GM10266 (cell line): ENCODE measurements at regions not wholly inside any gene's neighbourhood (a gene's known extent, or its start where the extent isn't known, plus 50 kb on each side); places are given as distances from the start of the nearest gene placed in this dataset.

ENCODE experiments used
- DNase-seq: peaks from one replicate; pipeline ENCODE4 v3.0.0; 2012; ENCODE audit errors: extremely low spot score
- TF ChIP-seq, protein P1 (sequence below): IDR thresholded peaks from 2 replicates; pipeline ENCODE4 v1.5.1; 2012; ENCODE audit warnings: mild to moderate bottlenecking, low read depth; ENCODE audit not compliant: control insufficient read depth, insufficient read depth; ENCODE audit errors: missing control alignments

DNA sequence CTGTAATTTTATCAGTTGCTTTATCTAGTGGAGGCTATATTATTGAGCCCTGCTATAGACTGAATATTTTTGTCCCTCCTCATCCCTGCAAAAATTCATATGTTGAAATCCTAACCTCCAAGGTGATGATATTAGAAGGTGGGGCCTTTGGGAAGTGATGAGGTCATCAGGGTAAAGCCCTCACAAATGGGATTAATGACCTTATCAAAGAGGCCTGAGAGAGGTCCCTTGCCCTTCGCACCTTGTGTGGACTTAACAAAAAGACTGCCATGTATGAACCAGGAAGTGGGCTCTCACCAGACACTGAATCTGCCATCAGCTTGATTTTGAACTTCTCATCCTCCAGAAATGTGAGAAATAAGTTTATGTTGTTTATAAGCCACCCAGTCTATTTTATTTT is 381.4 kb upstream of the ONECUT1 start:
- TF ChIP-seq, protein P1, sequence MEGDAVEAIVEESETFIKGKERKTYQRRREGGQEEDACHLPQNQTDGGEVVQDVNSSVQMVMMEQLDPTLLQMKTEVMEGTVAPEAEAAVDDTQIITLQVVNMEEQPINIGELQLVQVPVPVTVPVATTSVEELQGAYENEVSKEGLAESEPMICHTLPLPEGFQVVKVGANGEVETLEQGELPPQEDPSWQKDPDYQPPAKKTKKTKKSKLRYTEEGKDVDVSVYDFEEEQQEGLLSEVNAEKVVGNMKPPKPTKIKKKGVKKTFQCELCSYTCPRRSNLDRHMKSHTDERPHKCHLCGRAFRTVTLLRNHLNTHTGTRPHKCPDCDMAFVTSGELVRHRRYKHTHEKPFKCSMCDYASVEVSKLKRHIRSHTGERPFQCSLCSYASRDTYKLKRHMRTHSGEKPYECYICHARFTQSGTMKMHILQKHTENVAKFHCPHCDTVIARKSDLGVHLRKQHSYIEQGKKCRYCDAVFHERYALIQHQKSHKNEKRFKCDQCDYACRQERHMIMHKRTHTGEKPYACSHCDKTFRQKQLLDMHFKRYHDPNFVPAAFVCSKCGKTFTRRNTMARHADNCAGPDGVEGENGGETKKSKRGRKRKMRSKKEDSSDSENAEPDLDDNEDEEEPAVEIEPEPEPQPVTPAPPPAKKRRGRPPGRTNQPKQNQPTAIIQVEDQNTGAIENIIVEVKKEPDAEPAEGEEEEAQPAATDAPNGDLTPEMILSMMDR: no peak
- DNase-seq: no peak

DNA sequence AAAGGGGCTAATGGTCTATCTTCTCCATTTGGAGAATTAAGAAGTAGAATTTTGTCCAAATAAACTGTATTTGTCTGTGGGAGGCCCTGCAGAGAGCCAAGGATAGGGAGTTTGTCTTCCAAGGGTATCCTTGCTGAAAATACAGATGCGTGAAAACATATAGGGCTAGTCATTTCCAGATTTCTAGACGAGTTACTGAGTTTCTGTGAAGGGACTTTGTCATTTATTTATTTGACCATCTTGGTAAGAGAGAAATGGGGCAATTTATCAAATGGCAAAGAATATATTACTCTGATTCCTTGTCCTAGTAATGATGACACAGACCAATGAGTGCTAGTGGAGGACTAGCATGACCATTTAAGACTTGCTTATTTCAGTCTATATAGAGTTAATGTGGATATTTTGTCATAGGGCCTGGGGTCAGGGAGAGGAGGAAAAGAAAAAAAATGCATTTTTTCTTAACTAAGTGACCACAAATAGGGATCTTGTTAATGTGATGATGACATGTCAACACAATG is 376.6 kb upstream of the ONECUT1 start:
- DNase-seq: no peak
- TF ChIP-seq, protein P1: no peak

DNA sequence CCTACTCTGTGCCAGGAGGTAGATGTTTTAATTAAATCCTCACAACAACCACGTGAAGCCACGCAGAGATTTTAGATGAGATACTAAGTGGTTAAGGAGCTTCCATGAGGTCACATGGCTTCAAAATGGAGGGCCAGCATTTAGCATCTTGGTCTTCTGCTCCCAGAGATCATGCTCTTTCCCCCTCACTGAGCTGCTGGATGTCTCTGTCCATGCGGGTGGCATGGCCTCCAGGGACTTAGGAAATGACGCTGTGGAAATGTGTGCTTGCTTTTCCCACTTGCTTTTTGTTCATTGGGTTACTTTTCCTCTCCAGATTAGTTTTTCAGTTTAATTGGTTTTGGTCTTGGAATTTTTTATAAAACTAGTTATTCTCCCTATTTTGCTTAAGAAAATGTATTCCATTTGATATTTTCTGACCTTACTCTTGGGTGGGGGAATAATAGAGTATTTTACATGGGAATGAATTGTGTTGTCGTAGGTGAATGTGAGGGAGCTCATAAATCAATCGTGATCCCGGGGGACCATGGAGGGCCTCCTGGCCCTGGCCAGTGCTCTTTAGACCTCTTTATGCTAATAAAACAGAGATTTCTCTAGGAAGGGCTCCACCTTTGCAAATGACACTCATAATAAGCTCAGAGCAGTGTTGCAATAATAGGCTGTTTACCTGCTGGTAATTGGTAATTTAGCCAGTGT is 376.0 kb upstream of the ONECUT1 start:
- no peak for DNase-seq
- TF ChIP-seq, protein P1: no peak

DNA sequence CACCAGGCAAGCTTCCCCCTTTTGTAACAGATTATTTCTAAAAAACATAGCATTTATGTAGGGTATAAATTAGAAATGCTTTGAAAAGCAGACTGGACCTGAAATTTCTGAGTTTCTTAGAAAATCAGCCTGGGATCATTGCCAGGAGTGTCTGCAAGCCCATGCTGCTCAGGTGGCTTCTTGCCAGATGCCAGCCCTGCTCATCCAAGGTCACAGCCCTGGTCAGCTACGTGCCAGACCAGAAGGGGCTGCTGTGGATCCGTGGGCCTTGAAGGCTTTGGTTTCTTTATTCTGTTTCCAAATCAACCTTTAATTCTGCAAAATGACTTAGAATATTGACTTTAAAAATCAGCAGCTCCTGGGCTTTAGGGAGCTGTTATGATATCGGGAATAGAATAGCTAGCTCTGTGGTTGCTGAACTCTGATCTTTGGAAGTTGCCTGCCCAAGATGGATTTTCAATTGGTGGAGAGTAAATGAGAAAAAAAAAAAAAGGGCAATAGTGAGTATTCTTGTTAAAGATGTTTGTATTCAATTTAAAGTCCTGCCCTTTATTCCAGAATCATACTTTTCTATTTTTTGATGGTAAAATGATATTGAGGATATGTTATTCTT is 370.1 kb upstream of the ONECUT1 start:
- no peak for DNase-seq
- TF ChIP-seq, protein P1: no peak

DNA sequence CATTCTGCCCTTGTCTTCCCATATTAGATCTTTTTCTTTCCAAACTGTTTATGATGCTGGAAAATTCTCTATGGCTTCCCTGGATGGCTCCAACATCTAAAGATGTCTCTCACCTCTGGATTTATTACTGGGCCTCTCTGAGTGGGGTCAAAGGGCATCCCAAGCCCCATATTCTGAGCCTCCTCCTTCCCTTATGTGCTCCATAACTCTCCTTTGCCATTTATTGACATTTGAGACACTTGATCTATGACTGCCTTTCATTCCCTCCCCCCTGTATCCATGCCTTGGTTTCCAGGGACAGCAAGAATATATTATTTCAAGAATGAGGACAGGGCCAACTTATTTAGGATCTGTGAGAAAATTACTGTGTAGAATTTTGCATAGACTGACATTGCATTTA is 369.3 kb upstream of the ONECUT1 start:
- TF ChIP-seq, protein P1: no peak
- no peak for DNase-seq

DNA sequence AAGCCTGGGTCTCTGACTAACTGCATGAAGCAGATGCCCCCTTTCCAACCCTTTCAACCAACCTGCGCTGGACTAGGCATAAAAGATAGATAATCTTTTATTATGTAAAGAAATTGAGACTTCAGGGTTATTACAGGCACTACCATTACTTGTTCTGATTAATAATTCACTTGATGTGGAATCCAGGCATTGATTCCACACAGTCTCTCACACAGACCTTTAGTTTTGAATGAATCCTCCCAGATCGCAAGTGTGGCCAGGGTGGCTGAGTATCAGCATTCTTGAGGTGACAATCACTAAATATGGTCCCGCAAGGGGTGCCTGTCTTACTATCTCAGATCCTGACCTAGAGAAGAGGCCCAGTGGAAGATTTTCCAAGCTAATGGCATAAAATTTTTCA is 368.9 kb upstream of the ONECUT1 start:
- DNase-seq: no peak
- TF ChIP-seq, protein P1: no peak

DNA sequence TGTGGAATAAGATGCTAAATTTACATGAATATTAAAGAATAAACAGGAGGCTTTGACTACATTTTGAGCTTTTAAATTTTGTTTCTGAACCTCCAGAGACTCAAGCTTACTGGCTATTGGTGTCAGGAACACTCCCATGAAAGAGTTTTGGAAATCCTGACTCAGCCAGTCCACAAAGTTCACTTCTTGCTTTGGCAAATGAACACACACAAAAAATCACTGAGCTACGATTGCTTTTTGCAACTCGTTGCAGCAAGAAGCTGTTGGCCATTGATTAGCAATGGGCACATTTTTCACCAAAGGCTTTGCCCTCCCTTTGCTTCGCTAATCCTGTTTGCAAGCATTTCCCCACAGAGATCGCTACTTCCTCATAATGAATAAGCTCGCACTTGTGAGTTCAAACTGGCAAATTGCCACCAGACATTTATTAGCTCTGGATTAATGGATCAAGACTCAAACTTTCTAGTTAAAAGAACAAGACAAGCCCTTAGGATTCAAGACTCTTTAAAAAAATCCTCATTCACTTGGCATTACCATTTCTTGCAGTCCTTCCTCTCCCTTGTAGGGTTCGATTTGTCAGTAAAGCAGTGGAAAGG is 343.2 kb upstream of the ONECUT1 start:
- no peak for DNase-seq
- TF ChIP-seq, protein P1: no peak
